ENCODE measurements at regions not wholly inside any gene's neighbourhood (a gene's known extent, or its start where the extent isn't known, plus 50 kb on each side); places are given as distances from the start of the nearest gene placed in this dataset.

DNA sequence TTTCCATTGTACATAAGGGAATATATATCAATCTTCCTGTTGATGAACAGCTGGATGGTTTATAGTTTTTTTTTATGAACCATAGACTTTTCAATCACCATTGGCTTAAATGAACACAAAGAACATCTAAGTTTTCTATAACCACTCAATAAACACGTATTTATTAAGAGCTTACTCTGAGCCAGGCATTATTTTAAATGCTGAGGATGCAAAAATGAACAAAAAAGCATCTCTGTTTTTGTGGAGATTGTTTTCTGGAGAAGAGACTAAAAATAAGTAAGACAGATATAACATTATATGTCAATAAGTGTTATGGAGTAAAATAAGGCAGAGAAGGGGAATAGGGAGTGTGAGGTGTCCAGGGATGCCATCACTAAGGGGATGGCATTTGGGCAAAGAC is 52.1 kb upstream of the SLC24A2 start:
- H3K36me3 ChIP-seq: no peaks in the 10 kb centered on the region
- no peak overlapping the region for H3K4me3 ChIP-seq
- no peaks in the 10 kb centered on the region for H3K9me3 ChIP-seq
- ATAC-seq (no peak), DNase-seq (no peak)
- in situ Hi-C loops (cut with MboI; ENCODE audit: low sequenced_read_pairs in 4 of 4) (no loop called here), intact Hi-C loops (cut with DNase I; ENCODE audit: low total_unique reads) (no loop called here)
- no peak overlapping the region for H3K27ac ChIP-seq
- TF ChIP-seq POLR2A (IDR thresholded peaks at IDR 0.05): no peak
- TF ChIP-seq, protein P1, sequence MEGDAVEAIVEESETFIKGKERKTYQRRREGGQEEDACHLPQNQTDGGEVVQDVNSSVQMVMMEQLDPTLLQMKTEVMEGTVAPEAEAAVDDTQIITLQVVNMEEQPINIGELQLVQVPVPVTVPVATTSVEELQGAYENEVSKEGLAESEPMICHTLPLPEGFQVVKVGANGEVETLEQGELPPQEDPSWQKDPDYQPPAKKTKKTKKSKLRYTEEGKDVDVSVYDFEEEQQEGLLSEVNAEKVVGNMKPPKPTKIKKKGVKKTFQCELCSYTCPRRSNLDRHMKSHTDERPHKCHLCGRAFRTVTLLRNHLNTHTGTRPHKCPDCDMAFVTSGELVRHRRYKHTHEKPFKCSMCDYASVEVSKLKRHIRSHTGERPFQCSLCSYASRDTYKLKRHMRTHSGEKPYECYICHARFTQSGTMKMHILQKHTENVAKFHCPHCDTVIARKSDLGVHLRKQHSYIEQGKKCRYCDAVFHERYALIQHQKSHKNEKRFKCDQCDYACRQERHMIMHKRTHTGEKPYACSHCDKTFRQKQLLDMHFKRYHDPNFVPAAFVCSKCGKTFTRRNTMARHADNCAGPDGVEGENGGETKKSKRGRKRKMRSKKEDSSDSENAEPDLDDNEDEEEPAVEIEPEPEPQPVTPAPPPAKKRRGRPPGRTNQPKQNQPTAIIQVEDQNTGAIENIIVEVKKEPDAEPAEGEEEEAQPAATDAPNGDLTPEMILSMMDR (IDR thresholded peaks at IDR 0.05 in 4 of 5, conservative IDR thresholded peaks at IDR 0.05 in 1 of 5): no peak
- no peaks in the 10 kb centered on the region for H3K27me3 ChIP-seq
- H3K4me1 ChIP-seq: no peaks in the 10 kb centered on the region
